Activated T-helper 1 cell treated with anti-CD3 and anti-CD28 coated beads, Interleukin-2, amount 50 U/mL, for 16 hours (primary cell): ENCODE measurements at regions not wholly inside any gene's neighbourhood (a gene's known extent, or its start where the extent isn't known, plus 50 kb on each side); places are given as distances from the start of the nearest gene placed in this dataset.
"Not testable (repeated sequence)": the region's sequence is repeated elsewhere in the genome, so short reads cannot be mapped to it uniquely, and the experiment has no call there.

ENCODE experiments used
- DNase-seq, 2 donors: peaks; one replicate each; pipeline ENCODE4 v3.0.0-alpha.2; 2020; ENCODE audit warnings: low read depth in 1 of 2, low spot score in 1 of 2

- not testable (repeated sequence) for DNase-seq
These were observed 242.2 kb upstream of the PRSS1 start for GRCh38 chr7:142507066-142507465.

GRCh38 chr7:142506601-142507000, 242.7 kb upstream of the PRSS1 start:
- no peak for DNase-seq

- not testable (repeated sequence) for DNase-seq
These were observed 245.3 kb upstream of the PRSS1 start for GRCh38 chr7:142503949-142504348.

GRCh38 chr7:142503036-142503435, 245.2 kb upstream of the PRSS58 start:
- no peak for DNase-seq

- DNase-seq = no peak
These were observed 243.6 kb upstream of the PRSS58 start for GRCh38 chr7:142501434-142501833.

- no peak for DNase-seq
These were observed 242.5 kb upstream of the PRSS58 start for GRCh38 chr7:142500366-142500765.

- DNase-seq = no peak
These were observed 241.8 kb upstream of the PRSS58 start for GRCh38 chr7:142499635-142500034.

- no peak for DNase-seq
These were observed 240.5 kb upstream of the PRSS58 start for GRCh38 chr7:142498364-142498763.

GRCh38 chr7:142496545-142496991, 238.7 kb upstream of the PRSS58 start:
- no peak for DNase-seq

GRCh38 chr7:142495879-142496278, 238.0 kb upstream of the PRSS58 start:
- not testable (repeated sequence) for DNase-seq

GRCh38 chr7:142495301-142495700, 237.4 kb upstream of the PRSS58 start:
- not testable (repeated sequence) for DNase-seq

GRCh38 chr7:142494021-142494420, 236.2 kb upstream of the PRSS58 start:
- no peak for DNase-seq

- no peak for DNase-seq
These were observed 231.0 kb upstream of the PRSS58 start for GRCh38 chr7:142488842-142489241.

- no peak for DNase-seq
These were observed 230.3 kb upstream of the PRSS58 start for GRCh38 chr7:142488036-142488633.

- not testable (repeated sequence) for DNase-seq
These were observed 229.7 kb upstream of the PRSS58 start for GRCh38 chr7:142487565-142487964.

- no peak for DNase-seq
These were observed 229.3 kb upstream of the PRSS58 start for GRCh38 chr7:142487124-142487523.

- no peak for DNase-seq
These were observed 227.9 kb upstream of the PRSS58 start for GRCh38 chr7:142485617-142486226.

GRCh38 chr7:142483659-142484317, 225.9 kb upstream of the PRSS58 start:
- DNase-seq = no peak

GRCh38 chr7:142482891-142483658, 225.2 kb upstream of the PRSS58 start:
- DNase-seq = peak; percentile 19 to 25

GRCh38 chr7:142481548-142481947, 223.7 kb upstream of the PRSS58 start:
- no peak for DNase-seq

GRCh38 chr7:142478479-142479220, 220.8 kb upstream of the PRSS58 start:
- no peak for DNase-seq
